ENCODE measurements at regions not wholly inside any gene's neighbourhood (a gene's known extent, or its start where the extent isn't known, plus 50 kb on each side); places are given as distances from the start of the nearest gene placed in this dataset.

- DNase-seq (ENCODE audit: low read depth), result no peak
Observed at GRCh38 chr3:43783987-43784639, 93.4 kb downstream of the ABHD5 start.

DNA sequence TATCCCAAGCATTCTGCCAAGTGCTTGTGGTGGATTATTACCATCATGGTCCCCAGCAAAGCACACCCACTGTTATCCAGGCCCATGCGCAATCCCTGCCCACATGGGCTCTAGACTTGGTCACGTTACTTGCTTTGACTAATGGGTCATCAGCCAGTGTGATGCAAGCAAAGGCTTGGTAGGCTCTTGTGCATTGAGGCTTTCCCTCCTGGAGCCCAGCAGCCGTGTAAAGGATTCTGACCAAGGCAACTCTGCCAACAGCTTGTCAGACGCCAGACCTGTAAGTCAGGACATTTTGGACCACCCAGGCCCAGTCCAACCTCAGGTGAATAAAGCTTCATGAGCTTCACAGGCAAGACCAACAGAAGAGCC is 93.9 kb downstream of the ABHD5 start:
- no peak for DNase-seq (ENCODE audit: low read depth)

- no peak for DNase-seq (ENCODE audit: low read depth)
Observed at GRCh38 chr3:43785551-43785950, 94.8 kb downstream of the ABHD5 start.

- no peak for DNase-seq (ENCODE audit: low read depth)
Observed at GRCh38 chr3:43786102-43786501, 95.4 kb downstream of the ABHD5 start.

DNA sequence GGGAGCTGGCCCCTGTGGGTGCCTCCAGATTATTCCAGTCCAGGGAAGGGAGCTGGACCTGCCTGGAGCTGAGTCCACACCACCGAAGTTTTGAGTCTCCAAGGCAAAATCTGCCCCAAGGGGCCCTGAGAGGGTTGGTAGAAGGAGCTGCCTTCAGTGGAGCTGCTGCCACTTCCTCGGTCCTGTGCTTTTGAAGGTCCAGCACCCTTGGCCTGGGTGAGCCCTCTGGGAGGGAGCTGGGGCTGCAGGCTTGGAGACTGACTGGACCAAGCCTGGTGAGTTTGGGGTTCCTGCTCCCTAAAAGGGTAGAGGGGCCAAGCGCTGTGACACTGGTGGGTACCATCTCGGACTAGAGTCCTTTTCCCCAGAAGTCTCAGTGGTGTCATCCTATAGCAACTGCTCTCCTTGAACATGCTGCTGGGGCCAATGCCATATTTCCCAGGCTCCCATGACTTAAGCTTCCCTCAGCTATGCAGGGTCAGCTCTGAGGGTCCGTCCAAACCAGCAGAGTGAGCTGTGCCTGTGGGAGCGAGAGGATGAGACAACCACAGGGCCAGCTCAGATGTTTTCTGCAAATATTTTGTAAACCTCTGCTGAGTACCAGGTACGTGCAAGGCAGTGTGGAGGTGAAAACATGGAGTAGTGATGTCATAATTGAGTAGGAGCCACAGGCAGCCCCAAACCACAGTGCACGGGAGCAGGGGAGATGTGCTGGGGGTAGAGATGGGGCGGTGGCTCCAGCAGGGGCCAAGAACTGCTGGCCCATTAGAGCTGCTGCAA is 96.0 kb downstream of the ABHD5 start:
- DNase-seq (ENCODE audit: low read depth), result no peak

GRCh38 chr3:43787330-43787729 is 96.6 kb downstream of the ABHD5 start:
- DNase-seq (ENCODE audit: low read depth), result no peak

DNA sequence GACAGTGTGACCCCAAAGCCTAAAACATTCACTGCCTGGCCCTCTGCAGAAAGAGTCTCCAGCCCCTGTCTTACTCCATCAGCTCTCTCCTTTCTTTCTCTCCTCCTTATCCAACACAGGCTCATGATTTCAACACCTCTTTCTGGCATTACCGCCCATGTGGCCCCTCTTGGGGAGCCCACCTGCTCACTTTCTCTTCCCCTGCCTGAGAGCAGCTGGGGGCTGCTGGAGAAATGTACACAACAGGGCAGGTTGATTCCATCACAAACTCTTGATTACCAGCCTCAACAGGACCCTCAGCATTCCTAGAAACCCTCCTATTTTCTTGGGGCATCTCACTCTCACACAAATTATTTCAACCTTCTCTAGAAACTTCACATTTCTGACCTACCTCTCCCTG is 98.3 kb downstream of the ABHD5 start:
- DNase-seq (ENCODE audit: low read depth), result no peak

DNA sequence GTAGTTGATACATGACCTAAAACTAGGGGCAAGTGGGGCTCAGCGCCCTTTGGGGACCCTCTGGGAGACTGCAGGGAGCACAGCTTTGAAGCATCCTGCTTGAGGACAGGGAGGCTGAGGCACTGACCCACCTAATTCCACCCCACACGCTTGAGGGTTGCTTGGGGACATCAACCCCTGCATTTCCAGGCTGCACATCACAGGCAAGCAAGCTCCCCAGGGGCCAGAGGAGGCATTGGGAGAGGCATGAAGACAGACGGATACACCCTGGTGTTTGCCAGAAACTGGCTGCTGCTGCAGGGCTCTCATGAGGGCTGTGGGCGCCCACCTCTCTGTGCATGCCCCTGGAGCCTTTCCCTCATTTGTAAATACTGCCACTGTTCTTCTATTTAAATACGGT is 99.3 kb downstream of the ABHD5 start:
- DNase-seq (ENCODE audit: low read depth), result no peak

DNA sequence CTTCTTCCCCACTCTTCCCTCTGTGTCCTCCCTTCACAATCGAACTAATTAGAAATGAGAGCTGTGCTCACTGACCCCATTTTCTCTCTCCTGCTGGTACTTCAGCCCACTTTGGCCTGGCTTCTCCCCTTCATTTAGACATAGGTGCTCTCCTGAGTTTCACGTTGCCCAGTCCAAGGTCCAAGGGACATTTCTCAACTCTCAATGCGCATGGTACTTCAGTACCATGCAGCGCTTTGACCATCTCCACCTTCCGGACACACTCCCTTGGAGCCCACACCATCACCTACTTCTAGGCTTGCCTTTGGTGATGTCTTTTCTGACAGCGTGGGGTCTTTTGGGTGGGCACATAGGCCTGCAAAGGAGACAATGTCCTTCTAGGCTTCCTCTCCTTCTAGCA is 99.7 kb downstream of the ABHD5 start:
- DNase-seq (ENCODE audit: low read depth), result no peak

GRCh38 chr3:43791246-43791645 is 100.5 kb downstream of the ABHD5 start:
- no peak for DNase-seq (ENCODE audit: low read depth)

DNA sequence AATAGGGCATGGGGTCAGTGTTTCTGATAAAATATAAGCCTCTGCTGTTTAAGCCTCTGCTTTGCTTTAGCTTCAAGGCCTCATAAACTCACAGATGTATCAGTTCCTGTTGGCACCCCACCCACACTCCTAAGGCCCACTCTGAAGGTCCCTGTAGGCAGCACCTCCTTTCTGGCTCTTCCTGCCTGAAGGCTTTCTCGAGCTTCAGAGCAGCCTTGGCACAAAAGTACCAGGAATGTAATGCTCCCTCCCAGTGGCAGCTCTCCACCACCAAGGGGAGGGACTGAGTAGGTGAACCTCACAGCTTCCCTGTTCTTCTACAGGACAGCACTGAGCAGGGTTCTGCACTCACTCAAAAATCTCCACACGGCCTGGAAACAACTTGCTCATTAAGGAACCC is 102.2 kb downstream of the ABHD5 start:
- no peak for DNase-seq (ENCODE audit: low read depth)

DNA sequence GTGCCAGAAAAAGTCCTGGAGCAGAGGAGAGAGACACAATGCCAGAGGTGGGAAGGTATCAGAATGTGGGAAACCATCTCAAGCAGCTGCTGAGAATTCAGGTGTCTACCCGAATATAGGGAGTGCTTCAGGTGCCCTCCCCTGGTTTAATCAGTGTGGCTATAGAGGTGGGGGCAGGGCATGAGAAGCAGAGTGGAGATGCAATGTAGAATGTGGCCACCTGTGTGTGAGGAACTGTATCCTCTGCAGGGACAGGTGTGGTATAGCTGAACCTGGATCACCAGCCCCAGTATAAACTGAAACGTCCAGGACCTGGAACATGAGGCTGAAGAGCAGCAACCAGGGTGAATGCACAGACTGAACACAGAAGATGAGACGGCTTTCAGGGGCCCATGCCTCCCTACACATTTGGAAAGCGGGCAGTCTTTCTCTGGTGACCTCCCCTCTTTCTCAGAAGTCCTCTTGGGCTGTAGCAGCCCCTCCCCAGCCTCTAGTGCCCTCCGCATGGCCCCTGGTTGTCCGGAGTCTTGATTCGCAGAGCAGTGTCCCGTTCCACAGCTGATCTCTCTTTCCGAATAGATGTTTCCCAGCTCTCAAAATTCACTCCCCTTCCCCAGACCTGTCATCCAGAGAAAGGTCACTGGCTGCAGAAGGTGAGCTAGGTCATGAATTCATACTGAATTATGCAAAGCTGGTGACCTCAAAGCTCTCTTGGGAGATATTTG is 103.1 kb downstream of the ABHD5 start:
- DNase-seq (ENCODE audit: low read depth), result no peak

- DNase-seq (ENCODE audit: low read depth), result no peak
Observed at GRCh38 chr3:43794776-43795175, 104.0 kb downstream of the ABHD5 start.

DNA sequence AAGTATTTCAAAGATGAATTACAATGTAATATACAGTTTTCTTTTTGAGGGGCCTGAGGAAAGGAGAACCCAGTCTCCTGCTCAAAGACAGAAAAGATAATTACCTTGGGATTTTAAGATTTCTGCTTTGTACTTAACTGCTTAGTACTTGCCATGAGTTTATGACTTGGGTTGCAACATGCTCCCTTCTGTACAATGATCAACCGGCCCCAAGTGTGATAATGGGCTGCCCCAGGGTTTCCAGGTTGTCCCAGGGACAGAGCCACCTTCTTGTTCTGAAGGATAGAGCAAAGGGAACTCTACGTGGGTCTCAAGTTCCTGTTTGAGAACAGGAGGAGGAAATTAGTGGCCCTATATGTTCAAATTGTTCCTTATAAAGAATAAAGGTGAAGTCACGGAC is 104.8 kb downstream of the ABHD5 start:
- DNase-seq (ENCODE audit: low read depth), result no peak

DNA sequence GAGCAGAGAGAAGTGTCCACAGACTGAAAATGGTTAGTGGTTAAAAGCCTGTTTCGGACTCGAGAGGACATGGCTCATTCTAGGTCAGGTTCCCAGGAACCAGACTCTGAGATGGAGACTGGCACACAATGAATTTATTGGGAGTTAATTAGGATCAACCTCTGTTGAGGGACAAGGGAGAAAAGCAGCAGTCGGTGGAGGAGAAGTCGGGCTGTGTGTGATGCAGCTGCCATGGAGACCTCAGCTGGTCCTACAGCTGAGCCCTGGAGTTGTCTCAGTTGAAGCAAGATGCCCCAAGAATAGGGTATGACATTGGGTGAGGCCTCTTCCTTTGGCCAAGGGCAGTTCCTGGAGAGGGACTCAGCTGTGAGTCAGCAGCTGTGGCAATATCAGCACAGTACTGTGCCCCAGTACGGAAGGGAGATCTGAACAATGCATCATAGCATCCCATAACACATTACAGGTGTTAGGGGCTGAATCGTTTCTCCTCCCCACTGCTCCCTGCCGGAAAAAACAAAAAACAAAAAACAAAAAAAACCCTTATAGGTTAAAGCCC is 105.4 kb downstream of the ABHD5 start:
- DNase-seq (ENCODE audit: low read depth), result no peak

GRCh38 chr3:43797794-43798193 is 107.1 kb downstream of the ABHD5 start:
- no peak for DNase-seq (ENCODE audit: low read depth)

GRCh38 chr3:43810797-43811196 is 120.1 kb downstream of the ABHD5 start:
- no peak for DNase-seq (ENCODE audit: low read depth)

- DNase-seq (ENCODE audit: low read depth), result no peak
Observed at GRCh38 chr3:43814461-43814860, 123.7 kb downstream of the ABHD5 start.

- no peak for DNase-seq (ENCODE audit: low read depth)
Observed at GRCh38 chr3:43816372-43816771, 125.6 kb downstream of the ABHD5 start.

DNA sequence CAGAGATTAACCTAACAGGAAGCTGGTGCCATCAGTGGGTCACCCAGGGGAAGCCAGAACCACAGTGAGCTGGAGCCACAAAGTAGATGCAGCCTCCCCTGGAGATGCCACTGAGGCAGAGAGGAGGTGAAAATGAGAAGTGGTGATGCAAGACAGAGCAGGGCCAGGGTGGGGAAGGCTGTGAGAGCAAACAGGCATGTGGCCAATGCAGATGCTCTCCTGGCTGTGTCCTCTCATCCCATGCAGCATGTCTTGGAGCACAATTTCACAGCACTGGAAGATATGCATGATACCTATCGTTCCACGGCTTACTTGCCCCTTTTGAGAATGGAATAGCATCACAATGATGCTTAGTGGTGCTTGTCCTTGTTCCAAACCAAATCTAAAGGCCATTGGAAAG is 126.3 kb downstream of the ABHD5 start:
- DNase-seq (ENCODE audit: low read depth), result no peak

DNA sequence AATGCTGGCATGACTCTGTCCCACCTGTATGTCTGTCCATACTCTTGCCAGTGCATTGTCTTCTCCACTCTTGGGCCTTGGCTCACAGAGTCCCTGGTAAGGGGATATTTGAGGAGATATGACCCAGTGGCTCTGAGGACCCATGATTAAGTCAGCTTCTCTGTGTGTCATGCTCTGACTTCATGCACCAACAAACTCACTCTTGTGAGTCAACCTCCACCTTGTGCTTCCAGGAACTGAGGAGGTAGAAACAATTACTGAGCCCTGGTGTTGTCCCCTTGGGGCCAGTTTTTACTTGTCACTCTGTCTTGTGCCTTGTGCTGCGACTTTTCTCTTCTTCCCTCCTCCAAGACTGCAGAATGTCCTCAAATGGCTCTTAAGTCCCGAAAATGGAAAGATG is 127.1 kb downstream of the ABHD5 start:
- no peak for DNase-seq (ENCODE audit: low read depth)

DNA sequence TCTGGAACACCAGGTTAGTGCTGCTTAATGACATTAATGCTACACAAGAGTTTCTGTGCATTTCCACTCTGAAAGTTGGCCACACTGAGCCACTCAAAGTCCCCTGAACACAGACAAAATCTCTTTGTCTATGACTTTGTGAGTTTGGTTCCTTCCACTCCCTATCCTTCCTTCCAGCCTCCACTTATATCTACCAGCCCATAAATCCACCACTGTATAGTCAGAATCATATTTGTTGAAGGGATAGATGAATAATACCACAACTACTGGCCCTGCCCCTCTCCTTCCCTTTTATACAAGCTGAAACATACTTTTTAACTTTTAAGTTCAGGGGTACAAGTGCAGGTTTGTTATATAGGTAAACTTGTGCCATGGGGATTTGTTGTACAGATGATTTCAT is 127.5 kb downstream of the ABHD5 start:
- no peak for DNase-seq (ENCODE audit: low read depth)
